ENCODE measurements at regions not wholly inside any gene's neighbourhood (a gene's known extent, or its start where the extent isn't known, plus 50 kb on each side); places are given as distances from the start of the nearest gene placed in this dataset.

- peak overlapping the region in 1 of 2 donors; percentile 41 for H3K27ac ChIP-seq
- peaks cover 62% of the 10 kb centered on the region for H3K4me1 ChIP-seq
- no peaks in the 10 kb centered on the region for H3K9me3 ChIP-seq
- H3K36me3 ChIP-seq (ENCODE audit: low read depth, missing control alignments), result no peaks in the 10 kb centered on the region
- DNase-seq, result peak; percentile 92
- no peak for TF ChIP-seq POLR2A (IDR thresholded peaks at IDR 0.05)
- no peak overlapping the region for H3K4me3 ChIP-seq
- no peaks in the 10 kb centered on the region for H3K27me3 ChIP-seq
- 48 to 58% methylated on average over 12 of the region's 12 CpGs for WGBS, 2 donors
- intact Hi-C loops (cut with DNase I; ENCODE audit: low total_unique reads), result no loop called here
Observed at GRCh38 chr16:85306071-85306792, 194.0 kb upstream of the CIBAR2 start.

- no peak for TF ChIP-seq POLR2A (IDR thresholded peaks at IDR 0.05)
- TF ChIP-seq CTCF (IDR thresholded peaks at IDR 0.05), result no peak
- Histone ChIP-seq H3K4me1 (peaks cover 68% of the 10 kb centered on the region), H3K27me3 (no peaks in the 10 kb centered on the region), H3K27ac (peak overlapping the region in 1 of 2 donors; percentile 41), H3K36me3 (ENCODE audit: low read depth, missing control alignments) (no peaks in the 10 kb centered on the region), H3K9me3 (no peaks in the 10 kb centered on the region), H3K4me3 (no peak overlapping the region)
- intact Hi-C loops (cut with DNase I; ENCODE audit: low total_unique reads), result no loop called here
- no peak for DNase-seq
- 77 to 79% methylated on average over 17 to 19 of the region's 19 CpGs for WGBS, 2 donors
Observed at GRCh38 chr16:85306793-85307551, 194.7 kb upstream of the CIBAR2 start.

GRCh38 chr16:85307552-85308364 is 195.5 kb upstream of the CIBAR2 start:
- H3K4me1 ChIP-seq, result peaks cover 76% of the 10 kb centered on the region
- H3K27ac ChIP-seq, result peak overlapping the region; percentile 29 to 57

GRCh38 chr16:85308611-85309540 is 196.6 kb upstream of the CIBAR2 start:
- Histone ChIP-seq H3K36me3 (ENCODE audit: low read depth, missing control alignments) (no peaks in the 10 kb centered on the region), H3K4me1 (peaks cover 85% of the 10 kb centered on the region), H3K27me3 (no peaks in the 10 kb centered on the region), H3K9me3 (no peaks in the 10 kb centered on the region), H3K27ac (peak overlapping the region; percentile 29 to 57), H3K4me3 (no peak overlapping the region)
- TF ChIP-seq CTCF (IDR thresholded peaks at IDR 0.05) (no peak), POLR2A (IDR thresholded peaks at IDR 0.05) (no peak)
- WGBS, 2 donors, result 74 to 81% methylated on average over 9 to 17 of the region's 17 CpGs
- no peak for DNase-seq
- intact Hi-C loops (cut with DNase I; ENCODE audit: low total_unique reads), result no loop called here

More at GRCh38 chr16:85307552-85308364, 195.5 kb upstream of the CIBAR2 start:
- no peaks in the 10 kb centered on the region for H3K36me3 ChIP-seq (ENCODE audit: low read depth, missing control alignments)
- no peaks in the 10 kb centered on the region for H3K9me3 ChIP-seq
- no peak overlapping the region for H3K4me3 ChIP-seq
- TF ChIP-seq CTCF (IDR thresholded peaks at IDR 0.05), result no peak
- no peak for TF ChIP-seq POLR2A (IDR thresholded peaks at IDR 0.05)
- no peak for DNase-seq
- intact Hi-C loops (cut with DNase I; ENCODE audit: low total_unique reads), result no loop called here
- no peaks in the 10 kb centered on the region for H3K27me3 ChIP-seq
- 59 to 67% methylated on average over 15 to 24 of the region's 24 CpGs for WGBS, 2 donors
